ENCODE measurements at regions not wholly inside any gene's neighbourhood (a gene's known extent, or its start where the extent isn't known, plus 50 kb on each side); places are given as distances from the start of the nearest gene placed in this dataset.

GRCh38 chr9:117929868-117930267, 225.7 kb downstream of the TLR4 start:
- Histone ChIP-seq H3K4me3 (no peak overlapping the region), H3K27ac (no peak overlapping the region), H3K36me3 (replicated peaks in 1 of 2) (no peaks in the 10 kb centered on the region), H3K4me1 (replicated peaks in 1 of 2) (no peaks in the 10 kb centered on the region), H3K9me3 (replicated peaks in 1 of 3) (no peaks in the 10 kb centered on the region), H3K27me3 (no peaks in the 10 kb centered on the region)
- TF ChIP-seq CTCF (IDR thresholded peaks at IDR 0.05): no peak
- no peak for TF ChIP-seq POLR2A (IDR thresholded peaks at IDR 0.05)
- DNase-seq: no peak
- WGBS, 4 donors: 58 to 68% (median 64%) methylated on average over 1 of the region's 1 CpG
- intact Hi-C loops (cut with DNase I): no loop called here

- intact Hi-C loops (cut with DNase I): no loop called here
- 81 to 86% (median 82%) methylated on average over 4 of the region's 4 CpGs for WGBS, 4 donors
Observed at GRCh38 chr9:117932585-117932984, 228.4 kb downstream of the TLR4 start.

GRCh38 chr9:117936185-117937130, 232.3 kb downstream of the TLR4 start:
- DNase-seq: no peak
- H3K36me3 ChIP-seq (replicated peaks in 1 of 2): no peaks in the 10 kb centered on the region
- no peaks in the 10 kb centered on the region for H3K4me1 ChIP-seq (replicated peaks in 1 of 2)
- H3K9me3 ChIP-seq (replicated peaks in 1 of 3): no peaks in the 10 kb centered on the region
- intact Hi-C loops (cut with DNase I): no loop called here
- no peaks in the 10 kb centered on the region for H3K27me3 ChIP-seq
- WGBS, 4 donors: 67 to 78% (median 77%) methylated on average over 5 of the region's 5 CpGs
- no peak overlapping the region for H3K4me3 ChIP-seq
- H3K27ac ChIP-seq: no peak overlapping the region
- no peak for TF ChIP-seq CTCF (IDR thresholded peaks at IDR 0.05)

More at GRCh38 chr9:117932585-117932984, 228.4 kb downstream of the TLR4 start:
- no peak for DNase-seq
- no peak overlapping the region for H3K27ac ChIP-seq
- no peaks in the 10 kb centered on the region for H3K36me3 ChIP-seq (replicated peaks in 1 of 2)
- no peaks in the 10 kb centered on the region for H3K9me3 ChIP-seq (replicated peaks in 1 of 3)
- no peak for TF ChIP-seq POLR2A (IDR thresholded peaks at IDR 0.05)
- no peak for TF ChIP-seq CTCF (IDR thresholded peaks at IDR 0.05)
- H3K27me3 ChIP-seq: no peaks in the 10 kb centered on the region
- no peaks in the 10 kb centered on the region for H3K4me1 ChIP-seq (replicated peaks in 1 of 2)
- no peak overlapping the region for H3K4me3 ChIP-seq

GRCh38 chr9:117938086-117938485, 233.9 kb downstream of the TLR4 start:
- Histone ChIP-seq H3K4me3 (no peak overlapping the region), H3K4me1 (replicated peaks in 1 of 2) (no peaks in the 10 kb centered on the region)
- 70 to 91% (median 89%) methylated on average over 2 of the region's 2 CpGs for WGBS, 4 donors

More at GRCh38 chr9:117938086-117938485, 233.9 kb downstream of the TLR4 start:
- H3K9me3 ChIP-seq (replicated peaks in 1 of 3): no peaks in the 10 kb centered on the region
- no peaks in the 10 kb centered on the region for H3K36me3 ChIP-seq (replicated peaks in 1 of 2)
- no peaks in the 10 kb centered on the region for H3K27me3 ChIP-seq
- DNase-seq: no peak
- no peak overlapping the region for H3K27ac ChIP-seq
- no peak for TF ChIP-seq POLR2A (IDR thresholded peaks at IDR 0.05)
- no peak for TF ChIP-seq CTCF (IDR thresholded peaks at IDR 0.05)
- intact Hi-C loops (cut with DNase I): no loop called here

Measured in adrenal gland (tissue), 9 donors.